ENCODE measurements at regions not wholly inside any gene's neighbourhood (a gene's known extent, or its start where the extent isn't known, plus 50 kb on each side); places are given as distances from the start of the nearest gene placed in this dataset.

- no peaks in the 10 kb centered on the region for H3K36me3 ChIP-seq (ENCODE audit: control insufficient read depth in 2 of 2, insufficient read depth in 1 of 2, low read length in 2 of 2)
- POLR2A ChIA-PET, result no interaction called here
Observed at GRCh38 chr14:84591827-84592445, 938.0 kb upstream of the FLRT2 start.

GRCh38 chr14:84592770-84593169, 937.2 kb upstream of the FLRT2 start:
- Histone ChIP-seq H3K36me3 (ENCODE audit: control insufficient read depth in 2 of 2, insufficient read depth in 1 of 2, low read length in 2 of 2) (no peaks in the 10 kb centered on the region), H3K4me3 (ENCODE audit: low read depth, low read length) (no peak overlapping the region), H3K27ac (ENCODE audit: extremely low read depth, low read depth, low read length) (no peak overlapping the region), H3K4me1 (ENCODE audit: control insufficient read depth, insufficient read depth, low read length) (no peaks in the 10 kb centered on the region), H3K9me3 (ENCODE audit: control insufficient read depth, insufficient read depth, low read depth, low read length) (no peaks in the 10 kb centered on the region)
- ChIA-PET CTCF (no interaction called here), POLR2A (no interaction called here)
- TF ChIP-seq PATZ1 (tag by site-specific recombination; IDR thresholded peaks at IDR 0.05), result no peak
- TF ChIP-seq ZNF2 (tag by site-specific recombination; IDR thresholded peaks at IDR 0.05), result no peak
- TF ChIP-seq ZNF311 (tag by site-specific recombination; IDR thresholded peaks at IDR 0.05; ENCODE audit: borderline replicate concordance), result no peak
- no peak for TF ChIP-seq ZNF362 (tag by site-specific recombination; IDR thresholded peaks at IDR 0.05)
- no peak for TF ChIP-seq ZNF600 (tag by site-specific recombination; IDR thresholded peaks at IDR 0.05)
- TF ChIP-seq ZNF426 (tag by site-specific recombination; IDR thresholded peaks at IDR 0.05), result no peak
- TF ChIP-seq INSM2 (tag by site-specific recombination; IDR thresholded peaks at IDR 0.05), result no peak
- TF ChIP-seq ZNF449 (tag by site-specific recombination; IDR thresholded peaks at IDR 0.05), result no peak
- TF ChIP-seq ZSCAN5A (tag by site-specific recombination; IDR thresholded peaks at IDR 0.05), result no peak
- TF ChIP-seq CTCF (tag by site-specific recombination; IDR thresholded peaks at IDR 0.05), result no peak
- TF ChIP-seq KLF1 (tag by site-specific recombination; IDR thresholded peaks at IDR 0.05), result no peak
- TF ChIP-seq ZNF747 (tag by site-specific recombination; IDR thresholded peaks at IDR 0.05), result no peak
- no peak for TF ChIP-seq HOXD13 (CRISPR knock-in tag; IDR thresholded peaks at IDR 0.05; ENCODE audit: borderline replicate concordance)
- no peak for TF ChIP-seq ZNF629 (tag by site-specific recombination; IDR thresholded peaks at IDR 0.05)
- no peak for TF ChIP-seq ZNF558 (tag by site-specific recombination; IDR thresholded peaks at IDR 0.05)
- no peak for TF ChIP-seq ZNF596 (tag by site-specific recombination; IDR thresholded peaks at IDR 0.05)
- TF ChIP-seq TRIM28 (IDR thresholded peaks at IDR 0.05; ENCODE audit: borderline replicate concordance, low read length), result no peak

More at GRCh38 chr14:84591827-84592445, 938.0 kb upstream of the FLRT2 start:
- no peak for TF ChIP-seq ZNF280C (tag by site-specific recombination; IDR thresholded peaks at IDR 0.05)
- TF ChIP-seq ZNF132 (tag by site-specific recombination; IDR thresholded peaks at IDR 0.05; ENCODE audit: borderline replicate concordance), result no peak
- no peak for TF ChIP-seq ZNF664 (tag by site-specific recombination; IDR thresholded peaks at IDR 0.05)
- no peak for TF ChIP-seq ZNF596 (tag by site-specific recombination; IDR thresholded peaks at IDR 0.05)
- no peak for TF ChIP-seq ZNF19 (tag by site-specific recombination; IDR thresholded peaks at IDR 0.05; ENCODE audit: low read depth)
- TF ChIP-seq SCRT1 (tag by site-specific recombination; IDR thresholded peaks at IDR 0.05; ENCODE audit: borderline replicate concordance), result no peak
- TF ChIP-seq ZNF16 (tag by site-specific recombination; IDR thresholded peaks at IDR 0.05; ENCODE audit: low read depth), result no peak
- no peak for TF ChIP-seq ZFP69B (tag by site-specific recombination; IDR thresholded peaks at IDR 0.05)
- no peak for TF ChIP-seq SETDB1 (IDR thresholded peaks at IDR 0.05; ENCODE audit: insufficient read length, low read length)
- Histone ChIP-seq H3K4me3 (ENCODE audit: low read depth, low read length) (no peak overlapping the region), H3K27ac (ENCODE audit: extremely low read depth, low read depth, low read length) (no peak overlapping the region), H3K9me3 (ENCODE audit: control insufficient read depth, insufficient read depth, low read depth, low read length) (no peaks in the 10 kb centered on the region), H3K4me1 (ENCODE audit: control insufficient read depth, insufficient read depth, low read length) (no peaks in the 10 kb centered on the region)
- CTCF ChIA-PET, result no interaction called here
